Spleen (tissue), 11 donors: ENCODE measurements at regions not wholly inside any gene's neighbourhood (a gene's known extent, or its start where the extent isn't known, plus 50 kb on each side); places are given as distances from the start of the nearest gene placed in this dataset.

Experiments used
- DNase-seq: peaks from one replicate; pipeline ENCODE4 v3.0.0-alpha.2; 2020
- H3K27ac ChIP-seq, 8 donors: fragments of 200-600 bp; sonication (generic) in 7 of 8; 1 replicate in 4 of 8; 2 replicates in 4 of 8; pipeline versions ENCODE4 v1.5.0 to v1.8.0; 2016 to 2021; ENCODE audit warnings: inconsistent platforms in 4 of 8, mild to moderate bottlenecking in 4 of 8, moderate library complexity in 1 of 8
- H3K27me3 ChIP-seq, 7 donors: fragments of 200-600 bp; sonication (generic) in 6 of 7; replicated peaks in 1 of 7; 1 replicate in 4 of 7; 2 replicates in 3 of 7; pipeline versions ENCODE4 v1.5.0 to v1.8.0; 2016 to 2021; ENCODE audit warnings: inconsistent platforms in 3 of 7, mild to moderate bottlenecking in 1 of 7
- H3K36me3 ChIP-seq, 6 donors: fragments of 200-600 bp; sonication (generic) in 5 of 6; 1 replicate in 4 of 6; 2 replicates in 2 of 6; pipeline versions ENCODE4 v1.5.0 to v1.8.0; 2016 to 2021; ENCODE audit warnings: inconsistent platforms in 2 of 6
- H3K4me1 ChIP-seq, 6 donors: fragments of 200-600 bp; sonication (generic) in 5 of 6; 1 replicate in 3 of 6; 2 replicates in 3 of 6; pipeline versions ENCODE4 v1.5.0 to v1.8.0; 2016 to 2021; ENCODE audit warnings: inconsistent platforms in 3 of 6
- H3K4me3 ChIP-seq, 8 donors: fragments of 200-600 bp; sonication (generic) in 7 of 8; 1 replicate in 4 of 8; 2 replicates in 4 of 8; pipeline versions ENCODE4 v1.5.0 to v1.8.0; 2016 to 2021; ENCODE audit warnings: inconsistent platforms in 4 of 8, mild to moderate bottlenecking in 4 of 8, moderate library complexity in 2 of 8
- H3K9me3 ChIP-seq, 8 donors: fragments of 200-600 bp; sonication (generic) in 7 of 8; 1 replicate in 4 of 8; 2 replicates in 4 of 8; pipeline versions ENCODE4 v1.5.0 to v1.8.0; 2016 to 2021; ENCODE audit warnings: inconsistent platforms in 4 of 8
- POLR2A ChIP-seq, 3 donors: fragments of 450-650 bp; IDR thresholded peaks; one replicate each; pipeline ENCODE4 v1.5.1; 2017; ENCODE audit warnings: antibody characterized with exemption in 3 of 3, mild to moderate bottlenecking in 1 of 3
- POLR2AphosphoS5 ChIP-seq, 3 donors: sonication (generic); formaldehyde crosslinking; IDR thresholded peaks; one replicate each; pipeline ENCODE4 v1.5.1; 2017; ENCODE audit warnings: antibody characterized with exemption in 3 of 3
- WGBS, 5 donors: extraction: QIAGEN DNeasy Blood & Tissue Kit in 3 of 5; methylation state at CpG; one replicate each; pipeline versions ENCODE4 v1.1.5 to v1.1.7; 2013 to 2018; 5-methylcytosine and 5-hydroxymethylcytosine counted together
- intact Hi-C: fragments of 100-400 bp; cut with DNase I; formaldehyde crosslinking; loops from one replicate; pipeline ENCODE4 v1.15.0; 2023; ENCODE audit warnings: low total_unique reads
- TF ChIP-seq, protein P1 (sequence below), 11 experiments: fragments of 200-600 bp in 7 of 11; fragments of 450-650 bp in 4 of 11; sonication (generic) in 4 of 11; IDR thresholded peaks in 8 of 11; conservative IDR thresholded peaks in 3 of 11; 1 replicate in 7 of 11; 2 replicates in 4 of 11; pipeline versions ENCODE4 v1.4.0 to v1.8.0; 2016 to 2021; ENCODE audit warnings: antibody characterized with exemption in 11 of 11, inconsistent platforms in 4 of 11, mild to moderate bottlenecking in 1 of 11
- donor health status: healthy with polysubstance abuse.
- donor health status: DM: no; HTN: no; CAD: no; lungs with moderate emphysema.
- donor health status: DM: no; HTN: no; CAD: no.
- donor health status: Bipolar disorder and iron deficiency.
- donor health status: healthy.
- donor health status: DM: no; HTN: no; CAD: no.
- donor health status: DM: yes; HTN: yes; CAD: no.

DNA sequence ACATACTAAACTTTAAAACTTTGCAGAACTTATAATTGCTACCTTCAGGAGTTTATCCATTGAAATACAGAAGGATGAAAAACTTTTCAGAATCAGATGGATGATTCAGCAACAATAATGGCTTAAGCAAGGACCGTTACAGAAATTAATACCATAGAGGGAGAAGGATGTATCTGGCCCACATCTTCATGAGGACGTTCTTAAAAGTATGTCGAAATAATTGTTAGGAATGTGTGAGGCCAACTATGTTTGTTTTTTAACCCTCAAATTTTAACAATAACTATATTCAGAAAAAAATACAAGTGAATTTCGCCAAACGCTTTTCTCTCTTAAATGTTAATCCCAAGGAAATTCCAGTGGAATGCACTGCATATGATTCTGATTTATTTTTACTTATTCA, 105.2 kb upstream of the EPHA3 start:
- Histone ChIP-seq H3K4me3 (no peak overlapping the region), H3K9me3 (peaks cover 0 to 19% (median 7%) of the 10 kb centered on the region in 8 donors), H3K4me1 (no peaks in the 10 kb centered on the region), H3K27me3 (no peaks in the 10 kb centered on the region), H3K27ac (no peak overlapping the region), H3K36me3 (no peaks in the 10 kb centered on the region)
- no peak for DNase-seq
- intact Hi-C loops: no loop called here
- TF ChIP-seq POLR2AphosphoS5 (IDR thresholded peaks at IDR 0.05): no peak
- no peak for TF ChIP-seq POLR2A (IDR thresholded peaks at IDR 0.05)
- TF ChIP-seq, protein P1, sequence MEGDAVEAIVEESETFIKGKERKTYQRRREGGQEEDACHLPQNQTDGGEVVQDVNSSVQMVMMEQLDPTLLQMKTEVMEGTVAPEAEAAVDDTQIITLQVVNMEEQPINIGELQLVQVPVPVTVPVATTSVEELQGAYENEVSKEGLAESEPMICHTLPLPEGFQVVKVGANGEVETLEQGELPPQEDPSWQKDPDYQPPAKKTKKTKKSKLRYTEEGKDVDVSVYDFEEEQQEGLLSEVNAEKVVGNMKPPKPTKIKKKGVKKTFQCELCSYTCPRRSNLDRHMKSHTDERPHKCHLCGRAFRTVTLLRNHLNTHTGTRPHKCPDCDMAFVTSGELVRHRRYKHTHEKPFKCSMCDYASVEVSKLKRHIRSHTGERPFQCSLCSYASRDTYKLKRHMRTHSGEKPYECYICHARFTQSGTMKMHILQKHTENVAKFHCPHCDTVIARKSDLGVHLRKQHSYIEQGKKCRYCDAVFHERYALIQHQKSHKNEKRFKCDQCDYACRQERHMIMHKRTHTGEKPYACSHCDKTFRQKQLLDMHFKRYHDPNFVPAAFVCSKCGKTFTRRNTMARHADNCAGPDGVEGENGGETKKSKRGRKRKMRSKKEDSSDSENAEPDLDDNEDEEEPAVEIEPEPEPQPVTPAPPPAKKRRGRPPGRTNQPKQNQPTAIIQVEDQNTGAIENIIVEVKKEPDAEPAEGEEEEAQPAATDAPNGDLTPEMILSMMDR (IDR thresholded peaks at IDR 0.05 in 8 of 11, conservative IDR thresholded peaks at IDR 0.05 in 3 of 11): no peak
- 60 to 86% (median 67%) methylated on average over 5 of the region's 5 CpGs for WGBS, 5 donors

DNA sequence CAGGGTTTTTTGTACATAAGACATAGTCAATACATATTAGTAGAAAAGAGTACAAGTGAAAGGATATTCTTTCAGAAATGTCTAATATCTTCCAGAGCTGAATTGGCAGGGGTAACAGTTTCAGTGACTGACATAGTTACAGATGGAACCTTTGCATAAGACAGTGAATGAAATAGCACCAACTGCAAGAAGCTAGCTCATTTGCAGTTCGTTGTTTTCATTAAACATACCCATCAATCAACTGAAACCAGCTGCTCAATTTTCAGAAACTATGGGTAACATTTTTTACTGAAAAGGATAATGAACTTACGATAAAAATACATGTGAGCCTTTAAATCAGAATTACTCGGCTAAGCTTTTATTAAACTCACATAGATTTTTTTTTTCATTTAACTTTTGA, 93.9 kb upstream of the EPHA3 start:
- WGBS, 5 donors: 77 to 84% (median 80%) methylated on average over 3 of the region's 3 CpGs
- Histone ChIP-seq H3K4me3 (no peak overlapping the region), H3K27ac (no peak overlapping the region), H3K36me3 (no peaks in the 10 kb centered on the region), H3K27me3 (no peaks in the 10 kb centered on the region), H3K9me3 (peaks cover 0 to 3% (median 0%) of the 10 kb centered on the region in 8 donors), H3K4me1 (no peaks in the 10 kb centered on the region)
- TF ChIP-seq POLR2AphosphoS5 (IDR thresholded peaks at IDR 0.05) (no peak), POLR2A (IDR thresholded peaks at IDR 0.05) (no peak)
- TF ChIP-seq, protein P1 (IDR thresholded peaks at IDR 0.05 in 8 of 11, conservative IDR thresholded peaks at IDR 0.05 in 3 of 11): no peak
- no peak for DNase-seq
- intact Hi-C loops: no loop called here

DNA sequence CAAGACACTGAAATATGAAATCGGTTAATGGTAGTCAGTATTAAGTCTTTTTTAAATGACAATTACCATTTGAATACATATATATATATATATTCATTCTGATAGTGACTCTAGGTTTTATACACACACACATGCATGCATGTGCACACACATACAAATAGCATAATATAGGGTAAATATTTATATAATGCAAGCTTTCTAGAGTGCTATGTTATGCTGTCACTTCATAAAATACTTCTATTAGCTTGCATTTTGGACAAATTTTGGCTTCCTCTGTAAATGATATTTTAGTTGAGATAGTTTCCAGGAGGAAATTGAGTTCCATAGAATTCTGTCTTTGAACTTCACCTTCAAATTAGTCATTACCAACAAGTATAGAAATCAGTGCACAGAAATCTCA, 89.9 kb upstream of the EPHA3 start:
- peaks cover 0 to 9% (median 0%) of the 10 kb centered on the region in 8 donors for H3K9me3 ChIP-seq
- WGBS, 5 donors: 89 to 98% (median 90%) methylated on average over 1 of the region's 1 CpG
- TF ChIP-seq, protein P1 (IDR thresholded peaks at IDR 0.05 in 8 of 11, conservative IDR thresholded peaks at IDR 0.05 in 3 of 11): no peak
- TF ChIP-seq POLR2AphosphoS5 (IDR thresholded peaks at IDR 0.05) (no peak), POLR2A (IDR thresholded peaks at IDR 0.05) (no peak)

DNA sequence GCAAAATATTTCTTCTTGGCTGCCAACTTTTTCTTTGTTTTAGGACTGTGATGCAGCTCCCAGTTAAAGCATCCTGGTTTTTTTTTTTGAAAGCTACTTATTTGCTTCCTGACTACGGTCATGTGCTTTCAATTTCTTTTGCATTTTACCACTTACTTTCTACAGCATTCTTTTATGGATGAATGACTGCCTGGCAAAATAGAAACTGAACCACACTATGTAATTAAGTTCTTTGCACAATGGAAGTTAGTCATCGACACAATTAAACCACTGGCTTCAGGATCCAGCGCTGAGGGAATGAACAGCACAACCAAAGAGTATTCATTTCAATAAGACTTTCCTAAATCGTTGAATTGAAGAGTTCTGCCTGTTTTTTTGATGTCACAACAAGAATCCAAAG, 82.2 kb upstream of the EPHA3 start:
- 48 to 73% (median 65%) methylated on average over 4 of the region's 4 CpGs for WGBS, 5 donors
- Histone ChIP-seq H3K9me3 (no peaks in the 10 kb centered on the region), H3K27me3 (no peaks in the 10 kb centered on the region), H3K4me1 (no peaks in the 10 kb centered on the region), H3K4me3 (no peak overlapping the region), H3K36me3 (no peaks in the 10 kb centered on the region), H3K27ac (no peak overlapping the region)
- TF ChIP-seq, protein P1 (IDR thresholded peaks at IDR 0.05 in 8 of 11, conservative IDR thresholded peaks at IDR 0.05 in 3 of 11): no peak
- TF ChIP-seq POLR2AphosphoS5 (IDR thresholded peaks at IDR 0.05): no peak
- no peak for TF ChIP-seq POLR2A (IDR thresholded peaks at IDR 0.05)
- intact Hi-C loops: no loop called here
- no peak for DNase-seq

More for the DNA sequence above, 89.9 kb upstream of the EPHA3 start:
- intact Hi-C loops: no loop called here
- DNase-seq: no peak
- H3K4me3 ChIP-seq: no peak overlapping the region
- H3K27me3 ChIP-seq: no peaks in the 10 kb centered on the region
- H3K4me1 ChIP-seq: no peaks in the 10 kb centered on the region
- H3K27ac ChIP-seq: no peak overlapping the region
- no peaks in the 10 kb centered on the region for H3K36me3 ChIP-seq
